ENCODE measurements at regions not wholly inside any gene's neighbourhood (a gene's known extent, or its start where the extent isn't known, plus 50 kb on each side); places are given as distances from the start of the nearest gene placed in this dataset.

DNA sequence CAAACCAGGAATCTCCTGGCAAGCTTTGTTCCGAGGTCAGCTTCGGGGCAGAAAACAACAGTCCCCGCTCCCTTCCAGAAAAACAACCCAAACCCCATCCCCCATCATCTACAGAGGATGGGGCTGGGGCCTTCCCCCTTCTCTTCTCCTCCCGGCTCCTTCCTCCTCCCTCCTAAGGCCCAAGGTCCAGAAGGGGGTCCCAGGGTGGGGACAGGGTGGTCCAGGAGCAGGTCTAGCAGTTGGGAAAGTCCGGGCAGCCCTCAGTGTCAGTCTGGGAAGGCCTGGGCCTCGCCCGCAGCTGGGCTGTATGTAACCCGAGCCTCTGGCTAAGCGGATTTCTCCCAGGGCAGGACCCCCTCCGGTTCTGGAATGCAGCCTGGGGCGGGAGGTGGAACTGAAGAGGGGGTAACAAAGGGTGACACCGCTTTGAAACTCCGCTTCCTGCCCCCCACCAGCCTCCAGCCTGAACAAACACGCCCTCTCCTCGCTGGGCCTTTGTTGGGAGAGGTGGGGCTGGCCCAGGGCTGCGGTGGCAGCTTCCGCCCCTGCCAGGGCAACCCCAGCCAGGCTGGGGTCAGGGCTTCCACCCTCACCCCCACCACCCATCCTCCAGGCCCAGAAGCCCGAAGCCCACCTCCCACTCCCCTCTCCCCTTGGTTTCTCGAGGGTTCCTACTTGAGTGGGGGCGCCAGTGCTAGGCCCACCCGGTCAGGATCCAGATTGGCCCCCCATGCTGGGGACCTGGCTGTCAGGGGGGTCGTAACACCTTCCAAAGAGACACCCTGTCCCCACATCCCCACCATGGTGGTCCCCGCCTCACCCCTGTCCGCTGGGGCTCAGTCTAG, 63.5 kb downstream of the C9orf50 start:
- ATAC-seq (peak; percentile 75), DNase-seq (peak; percentile 55 to 70 (median 64))
- Histone ChIP-seq H3K36me3 (replicated peaks in 1 of 2; ENCODE audit: insufficient read depth in 1 of 2, low read depth in 2 of 2) (no peaks in the 10 kb centered on the region), H3K4me1 (peaks cover 34% of the 10 kb centered on the region), H3K4me3 (no peak overlapping the region), H3K27ac (peak overlapping the region; percentile 28 to 79 (median 69)), H3K9me3 (no peaks in the 10 kb centered on the region), H3K27me3 (no peaks in the 10 kb centered on the region)
- 65 to 69% methylated on average over 10 to 24 of the region's 24 CpGs for WGBS, 2 donors
- TF ChIP-seq POLR2A (IDR thresholded peaks at IDR 0.05): peak in 2 of 3 donors; percentile 49 to 50
- TF ChIP-seq, protein P1, sequence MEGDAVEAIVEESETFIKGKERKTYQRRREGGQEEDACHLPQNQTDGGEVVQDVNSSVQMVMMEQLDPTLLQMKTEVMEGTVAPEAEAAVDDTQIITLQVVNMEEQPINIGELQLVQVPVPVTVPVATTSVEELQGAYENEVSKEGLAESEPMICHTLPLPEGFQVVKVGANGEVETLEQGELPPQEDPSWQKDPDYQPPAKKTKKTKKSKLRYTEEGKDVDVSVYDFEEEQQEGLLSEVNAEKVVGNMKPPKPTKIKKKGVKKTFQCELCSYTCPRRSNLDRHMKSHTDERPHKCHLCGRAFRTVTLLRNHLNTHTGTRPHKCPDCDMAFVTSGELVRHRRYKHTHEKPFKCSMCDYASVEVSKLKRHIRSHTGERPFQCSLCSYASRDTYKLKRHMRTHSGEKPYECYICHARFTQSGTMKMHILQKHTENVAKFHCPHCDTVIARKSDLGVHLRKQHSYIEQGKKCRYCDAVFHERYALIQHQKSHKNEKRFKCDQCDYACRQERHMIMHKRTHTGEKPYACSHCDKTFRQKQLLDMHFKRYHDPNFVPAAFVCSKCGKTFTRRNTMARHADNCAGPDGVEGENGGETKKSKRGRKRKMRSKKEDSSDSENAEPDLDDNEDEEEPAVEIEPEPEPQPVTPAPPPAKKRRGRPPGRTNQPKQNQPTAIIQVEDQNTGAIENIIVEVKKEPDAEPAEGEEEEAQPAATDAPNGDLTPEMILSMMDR (IDR thresholded peaks at IDR 0.05): no peak
- intact Hi-C loops (cut with DNase I): no loop called here

DNA sequence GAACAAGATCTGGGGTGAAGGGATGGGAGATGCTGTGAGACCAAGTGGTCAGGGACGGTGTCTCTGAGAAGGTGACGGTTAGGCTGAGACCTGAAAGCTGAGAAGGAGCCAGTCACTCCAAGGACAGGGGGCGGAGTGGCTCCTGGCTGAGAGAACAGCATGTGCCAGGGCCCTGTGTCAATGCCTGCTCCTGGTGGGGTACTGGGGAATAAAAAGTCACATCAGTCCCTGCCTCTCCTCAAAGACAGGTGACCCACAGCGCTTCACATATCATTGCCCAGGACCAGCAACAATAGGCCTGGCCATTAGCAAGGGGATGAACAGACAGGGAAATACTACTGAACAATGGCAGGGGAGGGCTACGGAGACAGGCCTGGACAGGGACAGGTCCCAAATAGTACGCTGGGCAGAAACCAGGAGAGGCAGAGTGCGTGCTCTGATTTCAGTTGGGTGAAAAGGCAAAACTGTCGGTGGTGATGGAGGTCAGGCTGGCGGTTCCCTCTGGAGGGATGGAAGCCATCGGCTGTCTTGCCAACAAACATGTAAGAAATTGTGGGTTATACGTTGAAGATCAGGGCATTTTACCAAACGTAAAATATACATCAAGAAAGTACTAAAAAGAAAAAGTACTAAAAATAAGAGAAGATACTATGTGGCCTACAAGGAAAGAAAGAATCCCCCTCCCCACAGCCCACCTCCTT, 64.3 kb downstream of the C9orf50 start:
- 76 to 77% methylated on average over 11 to 12 of the region's 12 CpGs for WGBS, 2 donors
- Histone ChIP-seq H3K4me3 (no peak overlapping the region), H3K36me3 (replicated peaks in 1 of 2; ENCODE audit: insufficient read depth in 1 of 2, low read depth in 2 of 2) (no peaks in the 10 kb centered on the region), H3K27me3 (no peaks in the 10 kb centered on the region), H3K27ac (peak overlapping the region in 3 of 4 donors; percentile 61 to 79 (median 77)), H3K9me3 (no peaks in the 10 kb centered on the region), H3K4me1 (peaks cover 34% of the 10 kb centered on the region)
- DNase-seq (no peak), ATAC-seq (no peak)
- intact Hi-C loops (cut with DNase I): no loop called here
- TF ChIP-seq POLR2A (IDR thresholded peaks at IDR 0.05): no peak
- TF ChIP-seq, protein P1 (IDR thresholded peaks at IDR 0.05): no peak

DNA sequence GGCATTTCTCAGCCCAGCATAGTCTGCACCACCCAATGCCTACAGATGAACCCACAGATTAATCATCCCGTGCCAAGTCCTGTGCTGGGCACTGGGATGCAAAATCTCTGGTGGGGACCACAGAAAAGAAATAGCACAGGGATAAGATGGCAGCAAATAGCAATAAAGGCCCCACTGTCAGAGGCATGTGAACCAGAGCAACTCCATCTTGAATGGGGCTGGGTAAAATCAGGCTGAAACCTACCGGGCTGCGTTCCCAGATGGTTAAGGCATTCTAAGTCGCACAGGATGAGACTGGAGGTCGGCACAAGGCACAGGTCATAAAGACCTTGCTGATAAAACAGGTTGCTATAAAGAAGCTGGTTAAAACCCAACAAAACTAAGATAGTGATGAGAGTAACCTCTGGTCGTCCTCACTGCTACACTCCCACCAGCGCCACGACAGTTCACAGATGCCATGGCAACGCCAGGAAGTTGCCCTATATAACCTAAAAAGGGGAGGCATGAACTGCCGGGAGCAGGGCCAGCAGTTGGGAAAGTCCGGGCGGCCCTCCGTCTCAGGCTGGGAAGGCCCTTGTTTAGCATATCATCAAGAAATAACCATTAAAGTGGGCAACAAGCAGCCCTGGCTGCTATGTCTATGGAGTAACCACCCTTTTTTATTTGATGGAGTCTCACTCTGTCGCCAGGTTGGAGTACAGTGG, 65.2 kb downstream of the C9orf50 start:
- H3K27me3 ChIP-seq: no peaks in the 10 kb centered on the region
- no peak overlapping the region for H3K4me3 ChIP-seq
- no peak for TF ChIP-seq POLR2A (IDR thresholded peaks at IDR 0.05)
- TF ChIP-seq, protein P1 (IDR thresholded peaks at IDR 0.05): no peak
- no peak for ATAC-seq
- DNase-seq: peak in 1 of 4 donors; percentile 17
- 69 to 73% methylated on average over 13 to 14 of the region's 14 CpGs for WGBS, 2 donors
- H3K27ac ChIP-seq: peak overlapping the region in 2 of 4 donors; percentile 77 to 79
- H3K36me3 ChIP-seq (replicated peaks in 1 of 2; ENCODE audit: insufficient read depth in 1 of 2, low read depth in 2 of 2): no peaks in the 10 kb centered on the region
- H3K9me3 ChIP-seq: no peaks in the 10 kb centered on the region
- peaks cover 36% of the 10 kb centered on the region for H3K4me1 ChIP-seq
- intact Hi-C loops (cut with DNase I): no loop called here

DNA sequence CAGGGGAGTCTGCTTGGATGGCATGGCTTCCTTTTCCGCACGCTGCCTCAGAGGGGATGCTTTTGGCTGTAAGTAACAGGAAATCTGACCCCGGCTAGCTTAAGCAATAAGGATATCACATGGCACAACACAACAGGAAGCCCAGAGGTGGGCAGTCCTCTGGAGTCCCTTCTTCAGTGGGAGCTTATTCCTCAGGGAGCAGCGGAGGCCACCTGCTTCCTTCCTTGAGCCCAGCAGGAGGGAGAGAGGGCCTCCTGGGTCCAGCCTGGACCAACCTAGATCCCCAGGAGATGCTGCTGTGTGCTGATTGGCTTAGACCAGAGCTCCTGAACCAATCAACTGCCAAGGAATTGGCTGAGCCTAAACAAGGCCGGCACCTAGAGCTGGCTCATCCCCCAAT, 66.3 kb downstream of the C9orf50 start:
- ATAC-seq: no peak
- 73 to 75% methylated on average over 5 of the region's 5 CpGs for WGBS, 2 donors
- no peak overlapping the region for H3K27ac ChIP-seq
- H3K9me3 ChIP-seq: no peaks in the 10 kb centered on the region
- peaks cover 46% of the 10 kb centered on the region for H3K4me1 ChIP-seq
- DNase-seq: no peak
- intact Hi-C loops (cut with DNase I): no loop called here
- H3K4me3 ChIP-seq: no peak overlapping the region
- H3K36me3 ChIP-seq (replicated peaks in 1 of 2; ENCODE audit: insufficient read depth in 1 of 2, low read depth in 2 of 2): no peaks in the 10 kb centered on the region
- TF ChIP-seq, protein P1 (IDR thresholded peaks at IDR 0.05): no peak
- TF ChIP-seq POLR2A (IDR thresholded peaks at IDR 0.05): no peak
- no peaks in the 10 kb centered on the region for H3K27me3 ChIP-seq

Data from body of pancreas (tissue), 4 donors.